PC-3 (cell line): ENCODE measurements at regions not wholly inside any gene's neighbourhood (a gene's known extent, or its start where the extent isn't known, plus 50 kb on each side); places are given as distances from the start of the nearest gene placed in this dataset.

Experiments used
- ATAC-seq: fragments of 200-7000 bp; cut with Tn5 transposase; 2 replicates; pipeline ENCODE4 v1.9.1; 2020; ENCODE audit warnings: mild to moderate bottlenecking, moderate library complexity
- BruUV-seq: library from RNA; stranded (reverse); fragments of 400-500 nt; replicated peaks from 2 replicates; lab custom pipeline; 2021; lab: Mats Ljungman, UMichigan
- CTCF ChIA-PET: fragments of 300-600 bp; sonication (Branson Sonifier 250); formaldehyde crosslinking; loops from one replicate; lab custom pipeline; 2022; ENCODE audit warnings: antibody characterized with exemption; lab: Charles Lee
- POLR2A ChIA-PET: fragments of 300-600 bp; sonication (Branson Sonifier 250); formaldehyde crosslinking; loops from one replicate; lab custom pipeline; 2022; ENCODE audit warnings: antibody characterized with exemption; ENCODE audit not compliant: unreplicated experiment; lab: Charles Lee
- DNase-seq: peaks from one replicate; pipeline ENCODE4 v3.0.0-alpha.2; 2015
- H2AFZ ChIP-seq: fragments of 300-600 bp; sonication (generic); 2 replicates; pipeline ENCODE4 v1.6.0; 2016; ENCODE audit warnings: antibody characterized with exemption, low read length
- H3F3A ChIP-seq: fragments of 300-600 bp; sonication (generic); one replicate; pipeline ENCODE4 v1.6.0; 2017; ENCODE audit warnings: antibody characterized with exemption, low read length, control low read depth, mild to moderate bottlenecking; ENCODE audit not compliant: unreplicated experiment
- H3K27ac ChIP-seq: fragments of 300-600 bp; sonication (generic); 2 replicates; pipeline ENCODE4 v1.5.1; 2016; ENCODE audit warnings: mild to moderate bottlenecking, low read length
- H3K27me3 ChIP-seq: fragments of 300-600 bp; sonication (generic); 2 replicates; pipeline ENCODE4 v1.6.1; 2016; ENCODE audit warnings: low read length, mixed read lengths
- H3K36me3 ChIP-seq: fragments of 300-600 bp; sonication (generic); 2 replicates; pipeline ENCODE4 v1.6.1; 2016; ENCODE audit warnings: low read depth, mixed run types, low read length, mixed read lengths
- H3K4me1 ChIP-seq: fragments of 300-600 bp; sonication (generic); 2 replicates; pipeline ENCODE4 v1.5.1; 2016; ENCODE audit warnings: low read length; ENCODE audit not compliant: insufficient read depth
- H3K4me2 ChIP-seq: fragments of 300-600 bp; sonication (generic); 2 replicates; pipeline ENCODE4 v1.6.0; 2016; ENCODE audit warnings: low read length
- H3K4me3 ChIP-seq: fragments of 300-600 bp; sonication (generic); 2 replicates; pipeline ENCODE4 v1.5.1; 2016; ENCODE audit warnings: mild to moderate bottlenecking, low read length, mixed read lengths
- H3K79me2 ChIP-seq: fragments of 300-600 bp; sonication (generic); 2 replicates; pipeline ENCODE4 v1.6.1; 2017; ENCODE audit warnings: low read length, mixed read lengths
- H3K9ac ChIP-seq: fragments of 300-600 bp; sonication (generic); 2 replicates; pipeline ENCODE4 v1.6.0; 2016; ENCODE audit warnings: mild to moderate bottlenecking, low read length
- H3K9me2 ChIP-seq: fragments of 300-600 bp; sonication (generic); replicated peaks from 2 replicates; pipeline ENCODE4 v1.6.1; 2016; ENCODE audit warnings: mixed run types, low read length, mixed read lengths
- H3K9me3 ChIP-seq: fragments of 300-600 bp; sonication (generic); 2 replicates; pipeline ENCODE4 v1.6.1; 2016; ENCODE audit warnings: low read length, mixed read lengths
- H4K20me1 ChIP-seq: fragments of 300-600 bp; sonication (generic); 2 replicates; pipeline ENCODE4 v1.6.1; 2016; ENCODE audit warnings: low read length, mixed read lengths
- CTCF ChIP-seq: fragments of 300-600 bp; sonication (generic); conservative IDR thresholded peaks from 2 replicates; pipeline ENCODE4 v1.5.1; 2017; ENCODE audit warnings: antibody characterized with exemption, low read depth, mild to moderate bottlenecking, low read length
- EZH2 ChIP-seq: fragments of 300-600 bp; sonication (generic); IDR thresholded peaks from one replicate; pipeline ENCODE4 v1.6.1; 2017; ENCODE audit warnings: antibody characterized with exemption, mild to moderate bottlenecking, low read length; ENCODE audit not compliant: unreplicated experiment
- EZH2phosphoT487 ChIP-seq: fragments of 300-600 bp; sonication (generic); IDR thresholded peaks from 2 replicates; pipeline ENCODE4 v1.6.1; 2018; ENCODE audit warnings: mild to moderate bottlenecking, antibody characterized with exemption, low read length, borderline replicate concordance
- intact Hi-C: fragments of 100-400 bp; cut with micrococcal nuclease; formaldehyde crosslinking; loops from 2 replicates; pipeline ENCODE4 v1.9.0; 2023

GRCh38 chr3:35522450-35522849, 116.9 kb upstream of the ARPP21 start:
- Histone ChIP-seq H3K4me2 (no peak overlapping the region), H3K9me3 (peaks cover 16% of the 10 kb centered on the region), H3K27me3 (no peaks in the 10 kb centered on the region), H3K9ac (no peak overlapping the region), H3K79me2 (no peaks in the 10 kb centered on the region), H3F3A (no peaks in the 10 kb centered on the region), H3K36me3 (no peaks in the 10 kb centered on the region), H3K27ac (no peak overlapping the region), H3K4me3 (no peak overlapping the region), H4K20me1 (no peaks in the 10 kb centered on the region), H3K9me2 (no peaks in the 10 kb centered on the region), H2AFZ (no peak overlapping the region), H3K4me1 (no peaks in the 10 kb centered on the region)
- no peak for DNase-seq
- ChIA-PET CTCF (no interaction called here), POLR2A (no interaction called here)
- no peak for ATAC-seq
- intact Hi-C loops: no loop called here
- TF ChIP-seq EZH2: no peak
- no peak for TF ChIP-seq EZH2phosphoT487
- no peak for TF ChIP-seq CTCF
- BruUV-seq: no TSS peak

GRCh38 chr3:35523074-35523473, 116.3 kb upstream of the ARPP21 start:
- Histone ChIP-seq H4K20me1 (no peaks in the 10 kb centered on the region), H3F3A (no peaks in the 10 kb centered on the region), H3K4me2 (no peak overlapping the region), H3K27me3 (no peaks in the 10 kb centered on the region), H3K79me2 (no peaks in the 10 kb centered on the region), H3K4me3 (no peak overlapping the region), H3K9me2 (no peaks in the 10 kb centered on the region), H3K36me3 (no peaks in the 10 kb centered on the region), H3K4me1 (no peaks in the 10 kb centered on the region), H3K9me3 (peaks cover 16% of the 10 kb centered on the region), H2AFZ (no peak overlapping the region), H3K27ac (no peak overlapping the region), H3K9ac (no peak overlapping the region)
- intact Hi-C loops: no loop called here
- ChIA-PET CTCF (no interaction called here), POLR2A (interaction anchor here (0.6 kb wide), 1 partner anchor 84 kb away, joined by 3 read pairs; no protein-coding TSS in a partner anchor)
- BruUV-seq: no TSS peak
- no peak for TF ChIP-seq CTCF
- no peak for TF ChIP-seq EZH2
- TF ChIP-seq EZH2phosphoT487: no peak
- ATAC-seq: no peak
- no peak for DNase-seq

GRCh38 chr3:35523838-35524237, 115.5 kb upstream of the ARPP21 start:
- Histone ChIP-seq H3K4me1 (no peaks in the 10 kb centered on the region), H3K4me3 (no peak overlapping the region), H3K79me2 (no peaks in the 10 kb centered on the region), H3K9me2 (no peaks in the 10 kb centered on the region), H3F3A (no peaks in the 10 kb centered on the region), H4K20me1 (no peaks in the 10 kb centered on the region), H3K4me2 (no peak overlapping the region), H3K27me3 (no peaks in the 10 kb centered on the region), H3K27ac (no peak overlapping the region), H3K9me3 (peaks cover 16% of the 10 kb centered on the region), H3K9ac (no peak overlapping the region), H3K36me3 (no peaks in the 10 kb centered on the region), H2AFZ (no peak overlapping the region)
- BruUV-seq: no TSS peak
- DNase-seq (peak; percentile 33), ATAC-seq (peak; percentile 70)
- CTCF ChIA-PET: no interaction called here
- TF ChIP-seq CTCF (no peak), EZH2phosphoT487 (no peak), EZH2 (no peak)
- POLR2A ChIA-PET: interaction anchor here (0.6 kb wide), 1 partner anchor 83 kb away, joined by 3 read pairs; no protein-coding TSS in a partner anchor
- intact Hi-C loops: no loop called here
